ENCODE measurements at regions not wholly inside any gene's neighbourhood (a gene's known extent, or its start where the extent isn't known, plus 50 kb on each side); places are given as distances from the start of the nearest gene placed in this dataset.

GRCh38 chr1:232259333-232259732 lies 370.6 kb downstream of the SIPA1L2 start:
- no peak for TF ChIP-seq CTCF (conservative IDR thresholded peaks at IDR 0.05; ENCODE audit: low read depth, low read length)
- TF ChIP-seq EZH2 (IDR thresholded peaks at IDR 0.05; ENCODE audit: borderline replicate concordance, low read depth, low read length, poor library complexity, severe bottlenecking), result no peak
